ENCODE measurements at regions not wholly inside any gene's neighbourhood (a gene's known extent, or its start where the extent isn't known, plus 50 kb on each side); places are given as distances from the start of the nearest gene placed in this dataset.

GRCh38 chr15:69657626-69658025 lies 205.0 kb downstream of the RPLP1 start:
- TF ChIP-seq CTCF (IDR thresholded peaks at IDR 0.05) (no peak), ZFX (IDR thresholded peaks at IDR 0.05; ENCODE audit: borderline replicate concordance) (no peak)

All from 22Rv1 (cell line).